HEK293T (cell line): ENCODE measurements at regions not wholly inside any gene's neighbourhood (a gene's known extent, or its start where the extent isn't known, plus 50 kb on each side); places are given as distances from the start of the nearest gene placed in this dataset.

Experiments
- ARNT ChIP-seq: fragments of 450-650 bp; IDR thresholded peaks from 2 replicates; pipeline ENCODE4 v1.6.1; 2017; ENCODE audit warnings: mild to moderate bottlenecking
- BHLHE40 ChIP-seq: fragments of 450-650 bp; IDR thresholded peaks from 2 replicates; pipeline ENCODE4 v1.6.1; 2016; ENCODE audit warnings: mild to moderate bottlenecking, moderate library complexity, borderline replicate concordance
- CTBP1 ChIP-seq: fragments of 450-650 bp; IDR thresholded peaks from 2 replicates; pipeline ENCODE4 v1.6.1; 2016; ENCODE audit warnings: borderline replicate concordance
- ELF4 ChIP-seq: fragments of 450-650 bp; IDR thresholded peaks from 2 replicates; pipeline ENCODE4 v1.6.1; 2017; ENCODE audit warnings: antibody characterized with exemption
- FOXA1 ChIP-seq: fragments of 450-650 bp; IDR thresholded peaks from 2 replicates; pipeline ENCODE4 v1.6.1; 2016; ENCODE audit warnings: mild to moderate bottlenecking
- FOXK2 ChIP-seq: fragments of 450-650 bp; IDR thresholded peaks from 2 replicates; pipeline ENCODE4 v1.6.1; 2016; ENCODE audit warnings: mild to moderate bottlenecking
- FOXM1 ChIP-seq: fragments of 450-650 bp; IDR thresholded peaks from 2 replicates; pipeline ENCODE4 v1.6.1; 2017; ENCODE audit warnings: mild to moderate bottlenecking, borderline replicate concordance
- HDGF ChIP-seq: fragments of 450-650 bp; IDR thresholded peaks from 2 replicates; pipeline ENCODE4 v1.6.1; 2017; ENCODE audit warnings: antibody characterized with exemption, borderline replicate concordance
- NFRKB ChIP-seq: fragments of 450-650 bp; IDR thresholded peaks from 2 replicates; pipeline ENCODE4 v1.6.1; 2016; ENCODE audit warnings: mild to moderate bottlenecking, moderate library complexity
- SP1 ChIP-seq: fragments of 450-650 bp; IDR thresholded peaks from 2 replicates; pipeline ENCODE4 v1.6.1; 2017
- SUZ12 ChIP-seq: fragments of 450-650 bp; IDR thresholded peaks from 2 replicates; pipeline ENCODE4 v1.6.1; 2016; ENCODE audit warnings: mild to moderate bottlenecking
- ZNF384 ChIP-seq: fragments of 450-650 bp; IDR thresholded peaks from 2 replicates; pipeline ENCODE4 v1.6.1; 2016
- TF ChIP-seq, protein P1 (sequence below): fragments of 450-650 bp; IDR thresholded peaks from 2 replicates; pipeline ENCODE4 v1.6.1; 2016

DNA sequence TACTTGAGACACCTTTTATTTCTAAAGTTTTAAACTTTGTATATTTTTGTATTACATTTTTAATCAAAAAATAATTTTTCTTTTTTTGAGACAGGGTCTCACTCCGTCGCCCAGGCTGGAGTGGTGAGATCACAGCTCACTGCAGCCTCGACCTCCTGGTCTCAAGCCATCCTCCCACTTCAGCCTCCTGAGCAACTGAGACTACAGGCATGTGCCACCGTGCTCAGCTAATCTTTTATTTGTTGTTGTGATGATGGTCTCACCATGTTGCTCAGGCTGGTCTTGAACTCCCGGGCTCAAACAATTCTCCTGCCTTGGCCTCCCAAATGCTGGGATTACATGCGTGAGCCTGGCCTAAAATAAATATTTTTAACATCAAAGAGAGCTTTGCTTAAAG lies 218.7 kb upstream of the SH3BP4 start:
- TF ChIP-seq BHLHE40 (no peak), SUZ12 (no peak), ZNF384 (no peak), NFRKB (no peak), FOXM1 (no peak), SP1 (no peak), FOXK2 (no peak), ELF4 (no peak), CTBP1 (no peak), FOXA1 (no peak), HDGF (no peak), ARNT (no peak)
- TF ChIP-seq, protein P1, sequence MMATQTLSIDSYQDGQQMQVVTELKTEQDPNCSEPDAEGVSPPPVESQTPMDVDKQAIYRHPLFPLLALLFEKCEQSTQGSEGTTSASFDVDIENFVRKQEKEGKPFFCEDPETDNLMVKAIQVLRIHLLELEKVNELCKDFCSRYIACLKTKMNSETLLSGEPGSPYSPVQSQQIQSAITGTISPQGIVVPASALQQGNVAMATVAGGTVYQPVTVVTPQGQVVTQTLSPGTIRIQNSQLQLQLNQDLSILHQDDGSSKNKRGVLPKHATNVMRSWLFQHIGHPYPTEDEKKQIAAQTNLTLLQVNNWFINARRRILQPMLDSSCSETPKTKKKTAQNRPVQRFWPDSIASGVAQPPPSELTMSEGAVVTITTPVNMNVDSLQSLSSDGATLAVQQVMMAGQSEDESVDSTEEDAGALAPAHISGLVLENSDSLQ: no peak
